Nephron (organoid): ENCODE measurements at regions not wholly inside any gene's neighbourhood (a gene's known extent, or its start where the extent isn't known, plus 50 kb on each side); places are given as distances from the start of the nearest gene placed in this dataset.
A peak's percentile ranks its signal among the peaks of the same experiment; 100 is the strongest.

Source experiments
- H3K27ac Mint-ChIP-seq, 3 experiments: 2 replicates each; pipeline ENCODE4 v1.8.0; 2020; ENCODE audit warnings: mixed read lengths in 3 of 3, mild to moderate bottlenecking in 2 of 3, moderate library complexity in 1 of 3
- H3K27me3 Mint-ChIP-seq: 2 replicates; pipeline ENCODE4 v1.8.0; 2021; ENCODE audit warnings: low read depth, mild to moderate bottlenecking, moderate library complexity, mixed read lengths
- H3K36me3 Mint-ChIP-seq: 2 replicates; pipeline ENCODE4 v1.8.0; 2020; ENCODE audit warnings: low read depth, mixed read lengths
- H3K4me1 Mint-ChIP-seq: 2 replicates; pipeline ENCODE4 v1.8.0; 2020; ENCODE audit warnings: mixed read lengths
- H3K4me3 Mint-ChIP-seq, 3 experiments: 2 replicates each; pipeline ENCODE4 v1.8.0; 2020; ENCODE audit warnings: mild to moderate bottlenecking in 3 of 3, mixed read lengths in 3 of 3, moderate library complexity in 2 of 3
- H3K9me3 Mint-ChIP-seq: 2 replicates; pipeline ENCODE4 v1.8.0; 2020; ENCODE audit warnings: mixed read lengths
- CTCF ChIP-seq, 3 experiments: fragments of 200-600 bp; sonication (generic); IDR thresholded peaks; one replicate each; pipeline ENCODE4 v1.5.0; 2021; ENCODE audit warnings: antibody characterized with exemption in 3 of 3; ENCODE audit not compliant: unreplicated experiment in 3 of 3

- H3K9me3 Mint-ChIP-seq = peaks cover 22% of the 10 kb centered on the region
- TF ChIP-seq CTCF (IDR thresholded peaks at IDR 0.05; ENCODE audit: unreplicated experiment in 3 of 3) = no peak
- no peak overlapping the region for H3K4me3 Mint-ChIP-seq
These were observed 73.8 kb upstream of the HAAO start for GRCh38 chr2:42865884-42866881.

GRCh38 chr2:42864641-42865280, 72.4 kb upstream of the HAAO start:
- Mint-ChIP-seq H3K27me3 (no peaks in the 10 kb centered on the region), H3K9me3 (peaks cover 25% of the 10 kb centered on the region), H3K4me3 (no peak overlapping the region), H3K27ac (no peak overlapping the region), H3K4me1 (peaks cover 21% of the 10 kb centered on the region), H3K36me3 (peaks cover 16% of the 10 kb centered on the region)
- TF ChIP-seq CTCF (IDR thresholded peaks at IDR 0.05; ENCODE audit: unreplicated experiment in 3 of 3) = no peak

More at GRCh38 chr2:42865884-42866881, 73.8 kb upstream of the HAAO start:
- Mint-ChIP-seq H3K36me3 (peaks cover 16% of the 10 kb centered on the region), H3K27me3 (no peaks in the 10 kb centered on the region), H3K4me1 (peaks cover 21% of the 10 kb centered on the region), H3K27ac (peak overlapping the region; percentile 67 to 96 (median 93))

- Mint-ChIP-seq H3K27me3 (no peaks in the 10 kb centered on the region), H3K9me3 (peaks cover 22% of the 10 kb centered on the region), H3K27ac (no peak overlapping the region), H3K4me1 (peaks cover 21% of the 10 kb centered on the region), H3K36me3 (peaks cover 13% of the 10 kb centered on the region), H3K4me3 (no peak overlapping the region)
- no peak for TF ChIP-seq CTCF (IDR thresholded peaks at IDR 0.05; ENCODE audit: unreplicated experiment in 3 of 3)
These were observed 71.8 kb upstream of the HAAO start for GRCh38 chr2:42864222-42864621.

GRCh38 chr2:42863751-42864150, 71.4 kb upstream of the HAAO start:
- no peak overlapping the region for H3K27ac Mint-ChIP-seq
- H3K36me3 Mint-ChIP-seq = peaks cover 10% of the 10 kb centered on the region
- no peak overlapping the region for H3K4me3 Mint-ChIP-seq
- peaks cover 17% of the 10 kb centered on the region for H3K9me3 Mint-ChIP-seq
- peaks cover 23% of the 10 kb centered on the region for H3K4me1 Mint-ChIP-seq
- H3K27me3 Mint-ChIP-seq = no peaks in the 10 kb centered on the region
- no peak for TF ChIP-seq CTCF (IDR thresholded peaks at IDR 0.05; ENCODE audit: unreplicated experiment in 3 of 3)

- TF ChIP-seq CTCF (IDR thresholded peaks at IDR 0.05; ENCODE audit: unreplicated experiment in 3 of 3) = no peak
- peaks cover 25% of the 10 kb centered on the region for H3K4me1 Mint-ChIP-seq
- peaks cover 14% of the 10 kb centered on the region for H3K9me3 Mint-ChIP-seq
- no peak overlapping the region for H3K4me3 Mint-ChIP-seq
- no peaks in the 10 kb centered on the region for H3K27me3 Mint-ChIP-seq
- H3K36me3 Mint-ChIP-seq = peaks cover 6% of the 10 kb centered on the region
- H3K27ac Mint-ChIP-seq = peak overlapping the region in 1 of 3 experiments; percentile 15
These were observed 70.9 kb upstream of the HAAO start for GRCh38 chr2:42863320-42863719.
